IPS-18a (cell line): ENCODE measurements at regions not wholly inside any gene's neighbourhood (a gene's known extent, or its start where the extent isn't known, plus 50 kb on each side); places are given as distances from the start of the nearest gene placed in this dataset.
"Not testable (repeated sequence)": the region's sequence is repeated elsewhere in the genome, so short reads cannot be mapped to it uniquely, and the experiment has no call there.

Experiments used
- H3K27ac ChIP-seq: one replicate; pipeline ENCODE4 v1.5.1; 2013; ENCODE audit warnings: low read length
- H3K27me3 ChIP-seq: one replicate; pipeline ENCODE4 v1.6.1; 2013; ENCODE audit warnings: mild to moderate bottlenecking, low read length; ENCODE audit not compliant: control insufficient read depth, insufficient read depth
- H3K36me3 ChIP-seq: one replicate; pipeline ENCODE4 v1.6.1; 2013; ENCODE audit warnings: low read depth, low read length; ENCODE audit not compliant: control insufficient read depth
- H3K4me1 ChIP-seq: one replicate; pipeline ENCODE4 v1.6.1; 2013; ENCODE audit warnings: low read depth, low read length; ENCODE audit not compliant: control insufficient read depth
- H3K4me3 ChIP-seq: one replicate; pipeline ENCODE4 v1.5.1; 2013; ENCODE audit warnings: low read length
- H3K9ac ChIP-seq: one replicate; pipeline ENCODE4 v1.6.1; 2013; ENCODE audit warnings: mild to moderate bottlenecking, low read length, moderate library complexity
- H3K9me3 ChIP-seq: one replicate; pipeline ENCODE4 v1.6.1; 2013; ENCODE audit warnings: low read depth, low read length; ENCODE audit not compliant: control insufficient read depth

DNA sequence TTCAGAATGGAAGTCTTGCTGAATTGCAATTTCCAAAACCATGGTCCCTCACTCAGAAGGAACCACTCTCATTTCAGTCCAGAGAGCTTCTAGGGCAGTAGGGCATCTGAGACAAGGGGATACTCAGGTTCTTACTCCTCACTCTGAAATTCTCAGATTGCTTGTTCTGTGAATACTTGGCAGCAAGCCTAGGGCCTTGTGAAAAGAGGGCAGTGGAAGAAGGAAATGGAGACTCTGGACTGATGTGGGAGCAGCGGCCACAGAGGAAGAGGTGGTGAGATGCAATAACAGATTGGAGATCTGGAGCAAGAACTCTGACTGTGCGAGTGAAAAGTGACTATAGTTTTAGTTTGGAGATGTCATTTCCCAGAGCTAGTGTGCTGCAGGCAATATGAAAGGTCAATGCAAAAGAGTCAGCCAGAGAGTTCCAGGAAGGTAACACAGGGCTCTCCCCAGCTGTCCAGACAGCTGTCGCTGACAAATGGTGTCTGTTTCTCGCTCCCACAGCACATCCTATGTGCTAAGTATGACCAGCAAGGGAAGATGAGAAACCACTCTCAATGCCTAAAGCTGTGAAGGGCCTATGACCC lies 291.6 kb upstream of the KIAA1217 start:
- H3K9ac ChIP-seq: no peak overlapping the region
- no peaks in the 10 kb centered on the region for H3K36me3 ChIP-seq
- no peak overlapping the region for H3K4me3 ChIP-seq
- no peaks in the 10 kb centered on the region for H3K27me3 ChIP-seq
- no peak overlapping the region for H3K27ac ChIP-seq
- no peaks in the 10 kb centered on the region for H3K9me3 ChIP-seq
- no peaks in the 10 kb centered on the region for H3K4me1 ChIP-seq

- H3K36me3 ChIP-seq: no peaks in the 10 kb centered on the region
- H3K9me3 ChIP-seq: no peaks in the 10 kb centered on the region
- no peak overlapping the region for H3K27ac ChIP-seq
- no peaks in the 10 kb centered on the region for H3K27me3 ChIP-seq
- H3K4me1 ChIP-seq: no peaks in the 10 kb centered on the region
- no peak overlapping the region for H3K4me3 ChIP-seq
- H3K9ac ChIP-seq: no peak overlapping the region
These were observed 290.7 kb upstream of the KIAA1217 start for GRCh38 chr10:23918090-23918723.

- no peaks in the 10 kb centered on the region for H3K9me3 ChIP-seq
- H3K9ac ChIP-seq: no peak overlapping the region
- no peak overlapping the region for H3K27ac ChIP-seq
- no peaks in the 10 kb centered on the region for H3K27me3 ChIP-seq
- no peak overlapping the region for H3K4me3 ChIP-seq
- H3K4me1 ChIP-seq: no peaks in the 10 kb centered on the region
- no peaks in the 10 kb centered on the region for H3K36me3 ChIP-seq
These were observed 290.1 kb upstream of the KIAA1217 start for GRCh38 chr10:23918839-23919238.

DNA sequence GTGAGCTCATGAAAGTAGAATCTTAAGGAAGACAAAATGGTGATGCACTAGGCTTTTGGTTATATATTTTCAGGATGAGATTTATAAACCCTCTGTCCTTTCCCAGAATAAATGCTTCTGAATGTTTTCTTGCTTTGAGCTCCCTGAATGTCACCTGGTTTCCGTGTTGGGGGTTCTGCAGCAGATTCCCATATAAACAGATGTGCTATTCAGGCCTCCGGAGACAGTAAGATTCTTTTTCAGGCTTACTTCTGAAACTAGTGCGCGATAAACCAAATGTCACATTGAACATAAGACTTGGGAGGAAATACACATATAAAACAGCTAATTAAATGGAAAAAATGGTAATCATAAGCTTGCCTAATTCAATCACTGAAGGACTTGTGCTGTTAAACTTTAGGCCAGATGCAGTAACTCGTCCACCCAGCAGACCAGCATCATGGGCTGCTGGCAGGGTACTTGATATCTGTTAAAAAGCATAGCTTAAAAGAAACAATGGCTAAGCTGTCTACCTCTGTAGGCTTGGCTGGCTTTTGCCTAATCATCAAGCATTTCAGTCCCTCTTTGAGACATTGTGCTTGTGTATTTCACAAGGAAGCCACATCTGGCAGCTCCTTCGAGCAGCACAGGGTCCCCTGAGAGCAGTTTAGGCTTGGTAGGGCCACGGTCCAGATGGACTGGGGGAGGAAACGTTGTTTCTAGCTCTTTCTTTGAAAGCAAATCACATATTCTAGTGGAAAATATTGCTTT lies 281.2 kb upstream of the KIAA1217 start:
- Histone ChIP-seq H3K36me3 (no peaks in the 10 kb centered on the region), H3K9ac (no peak overlapping the region), H3K4me3 (no peak overlapping the region), H3K4me1 (no peaks in the 10 kb centered on the region), H3K9me3 (no peaks in the 10 kb centered on the region), H3K27ac (no peak overlapping the region), H3K27me3 (no peaks in the 10 kb centered on the region)

DNA sequence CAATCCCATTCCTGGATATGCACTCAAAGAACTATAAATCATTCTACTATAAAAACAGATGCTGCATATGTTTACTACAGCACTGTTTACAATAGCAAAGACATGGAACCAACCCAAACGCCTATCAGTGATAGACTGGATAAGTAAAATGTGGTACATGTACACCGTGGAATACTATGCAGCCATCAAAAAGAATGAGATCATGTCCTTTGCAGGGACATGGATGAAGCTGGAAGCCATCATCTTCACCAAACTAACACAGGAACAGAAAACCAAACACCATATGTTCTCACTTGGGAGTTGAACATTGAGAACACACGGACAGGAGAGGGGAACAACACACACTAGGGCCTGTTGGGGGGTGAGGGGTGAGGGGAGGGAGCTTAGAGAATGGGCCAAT lies 274.9 kb upstream of the KIAA1217 start:
- not testable (repeated sequence) for H3K27ac ChIP-seq

DNA sequence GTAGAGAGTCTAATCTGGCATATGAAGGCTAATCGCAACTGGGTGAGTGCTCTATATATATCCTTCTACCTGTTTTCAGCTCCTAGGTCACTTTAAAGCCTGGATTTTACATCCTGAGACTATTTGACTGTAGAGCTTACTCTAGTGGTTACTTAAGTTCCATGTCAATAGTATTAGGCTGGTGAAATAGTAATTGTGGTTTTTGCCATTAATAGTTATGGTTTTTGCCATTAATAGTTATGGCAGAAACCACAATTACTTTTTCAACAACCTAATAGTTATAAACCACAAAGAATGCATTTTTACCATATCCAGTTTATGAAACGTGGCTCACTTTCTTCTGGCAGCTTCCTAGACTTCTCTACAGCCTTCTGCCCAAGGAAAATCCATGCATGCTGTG lies 263.1 kb upstream of the KIAA1217 start:
- Histone ChIP-seq H3K27me3 (no peaks in the 10 kb centered on the region), H3K9me3 (no peaks in the 10 kb centered on the region)

More for the DNA sequence above, 274.9 kb upstream of the KIAA1217 start:
- not testable (repeated sequence) for H3K9me3 ChIP-seq, H3K36me3 ChIP-seq, H3K27me3 ChIP-seq, H3K9ac ChIP-seq, H3K4me1 ChIP-seq, H3K4me3 ChIP-seq

GRCh38 chr10:23951841-23952240 lies 257.1 kb upstream of the KIAA1217 start:
- Histone ChIP-seq H3K9me3 (peaks cover 8% of the 10 kb centered on the region), H3K36me3 (no peaks in the 10 kb centered on the region)

More for the DNA sequence above, 263.1 kb upstream of the KIAA1217 start:
- Histone ChIP-seq H3K36me3 (no peaks in the 10 kb centered on the region), H3K4me1 (no peaks in the 10 kb centered on the region), H3K4me3 (no peak overlapping the region), H3K9ac (no peak overlapping the region), H3K27ac (no peak overlapping the region)

GRCh38 chr10:23955456-23956225 lies 253.3 kb upstream of the KIAA1217 start:
- no peak overlapping the region for H3K27ac ChIP-seq
- H3K4me1 ChIP-seq: no peaks in the 10 kb centered on the region
- no peak overlapping the region for H3K9ac ChIP-seq
- peaks cover 8% of the 10 kb centered on the region for H3K9me3 ChIP-seq
- no peaks in the 10 kb centered on the region for H3K27me3 ChIP-seq
- no peak overlapping the region for H3K4me3 ChIP-seq
- no peaks in the 10 kb centered on the region for H3K36me3 ChIP-seq

More at GRCh38 chr10:23951841-23952240, 257.1 kb upstream of the KIAA1217 start:
- H3K9ac ChIP-seq: no peak overlapping the region
- H3K27ac ChIP-seq: no peak overlapping the region
- H3K4me3 ChIP-seq: no peak overlapping the region
- H3K4me1 ChIP-seq: no peaks in the 10 kb centered on the region
- H3K27me3 ChIP-seq: no peaks in the 10 kb centered on the region

DNA sequence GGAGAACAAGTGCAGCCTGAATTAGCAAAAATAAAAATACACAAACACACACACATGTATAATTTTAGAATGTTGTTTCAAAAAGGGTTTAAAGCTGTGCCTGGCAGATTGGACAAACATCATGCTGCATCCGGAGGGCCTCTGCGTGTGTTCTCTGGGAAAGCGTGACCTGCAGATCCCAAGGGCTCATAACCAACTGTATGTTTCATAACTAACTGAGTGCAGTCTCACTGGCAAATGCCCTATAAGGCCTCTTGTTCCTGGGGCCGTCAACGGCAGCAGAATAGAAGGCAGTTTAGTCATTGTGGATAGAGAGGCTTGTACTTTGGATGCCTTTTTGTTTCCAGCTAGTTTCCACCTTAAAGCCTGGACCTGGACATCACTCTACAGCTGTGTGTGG lies 243.8 kb upstream of the KIAA1217 start:
- H3K27me3 ChIP-seq: no peaks in the 10 kb centered on the region
- no peak overlapping the region for H3K4me3 ChIP-seq
- no peaks in the 10 kb centered on the region for H3K4me1 ChIP-seq
- no peak overlapping the region for H3K9ac ChIP-seq
- H3K9me3 ChIP-seq: no peaks in the 10 kb centered on the region
- H3K27ac ChIP-seq: no peak overlapping the region
- no peaks in the 10 kb centered on the region for H3K36me3 ChIP-seq

- Histone ChIP-seq H3K27me3 (no peaks in the 10 kb centered on the region), H3K36me3 (no peaks in the 10 kb centered on the region), H3K9me3 (no peaks in the 10 kb centered on the region), H3K4me3 (no peak overlapping the region), H3K27ac (no peak overlapping the region), H3K4me1 (no peaks in the 10 kb centered on the region), H3K9ac (no peak overlapping the region)
These were observed 243.1 kb upstream of the KIAA1217 start for GRCh38 chr10:23965880-23966279.

GRCh38 chr10:23966504-23967051 lies 242.4 kb upstream of the KIAA1217 start:
- no peaks in the 10 kb centered on the region for H3K27me3 ChIP-seq
- H3K4me3 ChIP-seq: no peak overlapping the region
- H3K4me1 ChIP-seq: peaks cover 4% of the 10 kb centered on the region
- no peaks in the 10 kb centered on the region for H3K9me3 ChIP-seq
- H3K27ac ChIP-seq: no peak overlapping the region
- no peak overlapping the region for H3K9ac ChIP-seq
- no peaks in the 10 kb centered on the region for H3K36me3 ChIP-seq
